Activated CD8-positive, alpha-beta memory T cell treated with anti-CD3 and anti-CD28 coated beads, Interleukin-2, amount 50 U/mL, for 1 hour (primary cell): ENCODE measurements at regions not wholly inside any gene's neighbourhood (a gene's known extent, or its start where the extent isn't known, plus 50 kb on each side); places are given as distances from the start of the nearest gene placed in this dataset.

Experiments
- DNase-seq: peaks from one replicate; pipeline ENCODE4 v3.0.0-alpha.2; 2020; ENCODE audit errors: extremely low read depth

DNA sequence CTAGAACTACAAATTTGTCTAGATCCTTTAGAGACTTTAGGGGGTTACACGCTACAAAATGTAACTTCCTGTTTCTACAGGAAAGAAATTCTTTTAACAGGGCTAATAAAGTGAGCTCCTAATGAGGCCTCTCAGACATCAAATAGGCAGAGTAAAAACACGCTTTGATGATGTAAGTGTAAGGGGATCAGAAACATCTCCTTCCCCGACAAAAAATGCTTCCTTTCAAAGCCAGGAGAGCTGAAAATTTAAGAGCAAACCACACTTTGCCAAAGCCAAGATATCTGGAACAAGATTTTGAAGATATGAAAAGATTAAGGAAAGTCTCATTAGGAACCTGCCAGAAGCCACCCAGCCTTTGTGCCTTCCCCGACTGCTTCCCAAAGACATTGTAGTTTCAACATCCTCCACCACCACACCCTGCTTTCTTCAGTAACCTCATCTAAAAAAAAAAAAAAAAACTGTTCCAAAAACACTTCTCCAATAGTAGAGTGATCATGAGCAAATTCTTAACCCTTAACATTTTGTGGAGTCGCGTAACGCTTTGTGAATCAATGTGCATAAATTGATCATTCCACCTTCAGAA, 505.0 kb upstream of the THBS1 start:
- no peak for DNase-seq

- no peak for DNase-seq
Measured at GRCh38 chr15:39078026-39078425, 502.9 kb upstream of the THBS1 start.

DNA sequence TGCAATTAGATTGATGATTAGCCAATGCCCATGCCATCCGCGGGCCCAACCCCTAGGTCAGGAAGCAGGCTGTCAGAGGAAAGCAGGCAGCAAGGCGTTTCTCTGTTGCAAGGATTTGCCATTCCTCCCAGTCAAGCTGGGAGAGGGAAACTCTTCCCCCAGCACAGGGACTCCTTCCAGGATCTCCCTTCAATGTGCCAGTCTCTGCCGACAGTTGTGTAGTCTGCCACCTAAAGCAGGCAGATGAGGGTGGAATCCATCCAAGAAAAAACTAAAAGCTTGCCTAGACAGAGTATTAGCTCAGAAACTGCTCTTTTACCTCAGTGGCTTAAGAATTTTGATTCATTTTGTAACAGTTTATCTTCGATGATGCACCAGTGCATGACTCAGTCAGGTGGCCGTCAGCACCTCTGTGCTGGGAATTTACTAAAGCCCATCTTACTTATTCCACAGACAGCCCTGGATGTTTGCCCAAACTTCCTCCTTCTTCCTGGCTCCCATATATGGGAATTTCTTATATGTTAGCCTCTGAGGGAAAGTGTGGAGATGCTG, 501.5 kb upstream of the THBS1 start:
- no peak for DNase-seq

DNA sequence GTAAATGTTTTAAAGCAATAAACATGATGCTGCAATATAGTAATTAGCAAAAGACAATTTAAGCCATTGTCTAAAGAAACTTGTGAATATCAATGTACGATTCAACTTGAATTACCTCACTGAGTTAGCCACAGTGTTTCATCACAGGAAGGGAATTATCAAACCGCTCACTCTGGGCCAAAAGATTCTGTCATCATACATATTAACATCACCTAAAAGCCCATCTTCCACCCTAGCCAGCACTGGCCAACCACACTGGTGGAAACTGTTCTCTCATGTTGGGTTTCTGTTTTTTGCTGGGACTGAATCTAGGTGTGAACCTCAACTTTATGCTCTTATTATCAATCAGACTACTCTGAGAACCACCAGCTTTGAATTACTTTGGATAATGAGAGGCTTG, 497.7 kb upstream of the THBS1 start:
- DNase-seq = no peak

GRCh38 chr15:39084674-39085530, 496.0 kb upstream of the THBS1 start:
- DNase-seq = no peak

- DNase-seq = no peak
Measured at GRCh38 chr15:39086641-39087040, 494.2 kb upstream of the THBS1 start.

GRCh38 chr15:39088156-39088555, 492.7 kb upstream of the THBS1 start:
- DNase-seq = no peak

DNA sequence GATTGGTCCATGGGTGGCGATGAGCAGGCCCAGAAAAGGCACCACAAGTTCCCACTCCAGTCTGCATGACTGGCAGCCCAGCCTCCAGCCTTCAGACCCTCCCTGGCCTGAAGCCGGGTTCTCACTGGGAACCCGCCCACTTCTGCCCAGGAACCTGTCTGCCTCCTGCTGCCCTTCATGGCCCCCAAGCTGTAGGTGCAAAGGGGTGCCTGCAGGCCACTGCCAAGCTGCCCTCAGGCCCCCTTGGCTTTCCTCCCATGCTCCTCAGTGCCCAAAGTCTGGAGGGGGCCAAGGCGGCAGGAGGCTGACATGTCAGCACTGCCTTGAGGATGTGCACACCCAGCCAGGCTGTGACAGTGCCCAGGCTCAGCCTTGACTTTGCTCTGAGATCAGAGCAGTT, 488.5 kb upstream of the THBS1 start:
- DNase-seq = no peak

- DNase-seq = no peak
Measured at GRCh38 chr15:39092761-39093160, 488.1 kb upstream of the THBS1 start.

- no peak for DNase-seq
Measured at GRCh38 chr15:39094116-39094515, 486.8 kb upstream of the THBS1 start.

- no peak for DNase-seq
Measured at GRCh38 chr15:39095218-39095879, 485.5 kb upstream of the THBS1 start.

DNA sequence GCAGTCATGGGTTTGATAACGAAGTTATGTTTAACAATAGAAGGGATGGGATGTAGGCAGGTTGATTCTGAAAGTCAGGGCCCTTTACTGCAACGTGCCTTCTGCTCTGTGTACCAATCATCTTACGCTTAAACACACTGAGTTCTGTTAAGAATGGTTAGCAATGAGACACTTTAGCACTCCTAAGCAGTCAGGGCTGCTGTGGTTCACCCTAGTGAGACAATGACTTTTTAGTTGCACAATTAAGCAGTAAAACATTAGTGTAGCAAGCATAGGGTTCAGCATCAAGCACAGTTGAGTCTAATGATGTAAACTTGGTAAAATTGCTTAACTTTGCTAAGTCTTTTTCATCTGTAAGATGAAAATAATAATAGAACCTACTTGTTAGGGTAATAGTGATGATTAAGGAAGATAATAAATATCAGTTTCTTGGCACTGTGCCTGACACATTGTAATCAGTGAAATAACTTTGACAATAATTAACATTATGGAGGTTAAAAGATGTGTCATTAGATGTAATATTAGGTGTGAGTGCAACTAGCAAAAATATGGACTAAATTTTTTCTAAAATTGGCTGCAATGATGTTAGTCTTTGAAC, 484.2 kb upstream of the THBS1 start:
- DNase-seq = no peak

- DNase-seq = no peak
Measured at GRCh38 chr15:39099524-39099923, 481.4 kb upstream of the THBS1 start.

DNA sequence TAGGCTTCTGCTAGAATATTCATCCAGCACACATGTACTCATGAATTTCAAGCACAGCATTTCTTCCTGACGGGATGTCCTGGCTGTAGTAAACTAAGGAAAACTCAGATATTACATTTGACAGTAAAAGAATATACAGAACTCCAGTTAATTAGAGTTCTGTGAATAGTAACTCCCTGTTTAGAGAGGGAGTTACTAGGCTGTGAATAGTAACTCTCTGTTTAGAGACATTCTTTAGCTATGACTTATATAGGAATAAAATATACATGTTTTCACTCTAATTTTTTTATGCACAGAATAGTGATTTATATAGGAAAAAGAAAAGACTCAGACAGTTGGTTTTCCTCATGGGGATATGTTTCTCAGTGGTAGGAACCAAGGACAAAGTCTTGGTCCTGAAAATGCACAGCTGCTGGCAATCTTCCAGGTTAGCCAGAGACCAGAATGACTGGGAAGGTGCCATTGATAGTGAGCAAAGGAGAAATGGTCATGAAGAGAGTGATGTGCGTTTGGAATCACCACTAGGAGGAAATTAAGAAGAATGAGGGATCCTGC, 480.7 kb upstream of the THBS1 start:
- no peak for DNase-seq

DNA sequence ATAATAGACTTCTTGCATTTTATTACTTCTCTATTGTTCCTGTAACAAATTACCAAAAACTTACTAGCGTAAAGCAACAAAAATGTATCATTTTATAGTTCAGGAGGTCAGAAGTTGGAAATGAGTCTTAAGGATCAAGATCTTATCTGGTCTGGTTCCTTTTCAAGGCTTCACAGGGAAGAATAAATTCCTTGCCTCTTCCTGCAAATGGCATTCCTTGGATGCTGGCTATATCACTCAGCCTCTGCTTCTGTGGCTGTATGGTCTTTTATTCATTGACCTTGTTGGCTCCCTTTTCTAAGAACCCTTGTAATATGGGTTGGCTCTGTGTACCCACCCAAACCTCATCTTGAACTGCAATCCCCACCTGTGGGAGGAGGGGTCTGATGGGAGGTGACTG, 478.4 kb upstream of the THBS1 start:
- DNase-seq = no peak

- no peak for DNase-seq
Measured at GRCh38 chr15:39106950-39107349, 473.9 kb upstream of the THBS1 start.

DNA sequence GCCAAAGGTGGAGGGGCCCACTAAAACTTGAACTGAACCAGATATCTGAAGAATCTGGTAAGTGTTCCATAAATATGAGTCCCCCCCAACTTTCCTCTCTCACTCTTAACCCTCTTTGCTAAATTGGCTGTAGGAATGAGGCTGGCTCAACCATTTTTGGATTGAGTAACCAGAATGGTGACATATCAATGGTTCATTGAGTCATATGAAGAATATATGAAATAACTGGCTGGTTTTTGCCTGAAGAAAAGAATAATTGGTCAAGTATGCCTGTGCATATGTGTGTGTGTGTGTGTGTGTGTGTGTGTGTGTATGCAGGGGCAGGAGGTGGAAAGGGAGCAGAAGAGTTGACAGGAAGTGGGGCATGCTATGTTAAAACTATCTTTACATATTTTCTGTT, 472.9 kb upstream of the THBS1 start:
- DNase-seq = no peak

DNA sequence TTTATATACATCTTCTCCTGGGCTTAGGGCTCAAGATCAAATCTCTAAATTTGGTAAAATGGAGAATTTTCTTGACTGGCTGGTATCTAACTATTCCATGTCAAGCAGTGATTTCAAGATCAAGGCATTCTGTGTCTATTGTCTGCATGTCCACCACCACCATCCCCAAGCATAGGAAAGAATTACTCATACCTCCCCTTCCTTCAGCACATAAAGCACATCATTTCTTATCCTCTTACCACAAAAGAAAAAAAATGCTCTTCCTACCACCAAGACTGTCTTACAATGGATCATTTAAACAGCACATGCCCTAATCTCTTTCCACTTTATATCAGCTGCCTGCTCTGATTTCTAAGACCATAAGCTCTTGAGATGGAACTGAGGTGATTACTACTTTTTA, 470.5 kb upstream of the THBS1 start:
- DNase-seq = no peak

DNA sequence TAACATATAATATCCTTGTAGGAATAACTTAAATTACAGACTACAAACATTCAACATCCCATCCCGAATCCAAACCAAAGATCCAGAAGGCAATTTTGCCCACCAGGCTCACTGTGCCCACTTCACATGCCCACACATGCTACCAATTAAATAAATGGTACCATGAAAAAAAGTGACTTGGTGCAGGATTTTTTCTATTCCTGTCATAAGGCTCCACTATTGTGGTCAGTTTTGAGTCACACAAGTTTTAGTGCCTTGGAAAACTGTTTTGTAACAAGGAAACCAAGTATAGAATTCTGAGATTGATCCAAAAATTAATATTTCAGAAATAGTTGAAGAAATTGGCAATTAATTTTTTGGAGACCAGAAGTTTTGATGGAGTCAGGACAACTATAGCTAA, 470.1 kb upstream of the THBS1 start:
- DNase-seq = no peak

GRCh38 chr15:39113741-39114140, 467.1 kb upstream of the THBS1 start:
- no peak for DNase-seq

DNA sequence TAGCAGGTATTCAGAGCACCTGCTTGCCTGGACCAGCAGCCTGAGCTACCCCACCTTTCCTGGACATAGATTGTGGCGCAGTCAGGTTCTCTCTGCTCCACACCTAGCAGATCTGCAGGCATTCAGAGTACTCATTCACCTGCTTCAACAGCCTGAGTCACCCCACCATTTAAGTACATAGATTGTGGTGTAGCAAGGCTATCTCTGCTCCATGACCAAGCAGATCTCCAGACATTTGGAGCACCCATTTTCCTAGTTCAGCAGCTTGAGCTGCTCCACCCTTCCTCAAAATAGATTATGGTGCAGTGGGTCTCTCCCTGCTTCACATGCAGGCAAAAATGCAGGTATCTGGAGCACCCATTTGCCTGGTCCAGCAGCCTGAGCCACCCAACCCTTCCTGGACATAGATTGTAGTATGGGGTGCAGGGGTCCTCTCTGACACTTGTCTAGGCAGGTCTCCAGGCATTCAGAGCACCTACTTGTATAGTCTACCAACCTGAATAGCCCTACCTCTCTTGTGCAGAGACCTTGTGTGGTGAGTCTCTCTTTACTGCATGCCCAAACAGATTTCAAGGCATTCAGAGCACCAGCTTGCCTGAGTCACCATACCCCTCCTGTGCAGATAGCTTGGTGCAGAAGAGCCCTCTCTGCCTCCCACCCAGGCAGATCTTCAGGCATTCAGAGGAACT, 466.0 kb upstream of the THBS1 start:
- DNase-seq = no peak
